Neuronal stem cell (in vitro differentiated cells): ENCODE measurements at regions not wholly inside any gene's neighbourhood (a gene's known extent, or its start where the extent isn't known, plus 50 kb on each side); places are given as distances from the start of the nearest gene placed in this dataset.

Experiments
- DNase-seq: peaks from one replicate; pipeline ENCODE4 v3.0.0-alpha.2; 2013; ENCODE audit warnings: low spot score
- H2AFZ ChIP-seq: one replicate; pipeline ENCODE4 v1.6.1; 2013; ENCODE audit warnings: mild to moderate bottlenecking, low read length, inconsistent platforms
- H2AK5ac ChIP-seq: 2 replicates; pipeline ENCODE4 v1.6.1; 2013; ENCODE audit warnings: low read depth, mild to moderate bottlenecking, inconsistent platforms, low read length, moderate library complexity, mixed read lengths
- H2BK120ac ChIP-seq: 2 replicates; pipeline ENCODE4 v1.6.1; 2013; ENCODE audit warnings: low read depth, mild to moderate bottlenecking, inconsistent platforms, low read length, moderate library complexity, mixed read lengths
- H2BK12ac ChIP-seq: one replicate; pipeline ENCODE4 v1.6.1; 2013; ENCODE audit warnings: low read length, inconsistent platforms
- H2BK15ac ChIP-seq: 2 replicates; pipeline ENCODE4 v1.6.1; 2013; ENCODE audit warnings: mild to moderate bottlenecking, low read length, inconsistent platforms, mixed read lengths
- H2BK5ac ChIP-seq: one replicate; pipeline ENCODE4 v1.6.1; 2013; ENCODE audit warnings: inconsistent platforms, mild to moderate bottlenecking, low read length, moderate library complexity
- H3K14ac ChIP-seq: one replicate; pipeline ENCODE4 v1.6.1; 2013; ENCODE audit warnings: low read length, inconsistent platforms
- H3K18ac ChIP-seq: 2 replicates; pipeline ENCODE4 v1.6.1; 2013; ENCODE audit warnings: low read length, inconsistent platforms
- H3K23ac ChIP-seq: 2 replicates; pipeline ENCODE4 v1.6.1; 2013; ENCODE audit warnings: low read depth, mild to moderate bottlenecking, mixed read lengths, low read length, inconsistent platforms; ENCODE audit not compliant: poor library complexity
- H3K27ac ChIP-seq: replicated peaks from 3 replicates; pipeline ENCODE4 v1.5.1; 2013; ENCODE audit warnings: low read length, inconsistent platforms
- H3K27me3 ChIP-seq, 3 experiments: 2 replicates each; pipeline ENCODE4 v1.6.1; 2013; ENCODE audit warnings: low read length in 3 of 3, mild to moderate bottlenecking in 2 of 3, inconsistent platforms in 1 of 3, low read depth in 1 of 3, mixed read lengths in 1 of 3, moderate library complexity in 1 of 3; ENCODE audit not compliant: control insufficient read depth in 3 of 3, insufficient read depth in 3 of 3
- H3K36me3 ChIP-seq, 2 donors: replicated peaks in 1 of 2; 2 replicates each; pipeline ENCODE4 v1.6.1; 2013; ENCODE audit warnings: low read length in 2 of 2; ENCODE audit not compliant: control insufficient read depth in 2 of 2, insufficient read depth in 2 of 2
- H3K4ac ChIP-seq: 2 replicates; pipeline ENCODE4 v1.6.1; 2013; ENCODE audit warnings: inconsistent platforms, mild to moderate bottlenecking, low read length, moderate library complexity
- H3K4me1 ChIP-seq, 2 donors: 1 replicate in 1 of 2; 2 replicates in 1 of 2; pipeline ENCODE4 v1.6.1; 2013; ENCODE audit warnings: low read length in 2 of 2, low read depth in 1 of 2; ENCODE audit not compliant: control insufficient read depth in 2 of 2, insufficient read depth in 1 of 2
- H3K4me2 ChIP-seq: one replicate; pipeline ENCODE4 v1.6.1; 2013; ENCODE audit warnings: mild to moderate bottlenecking, low read length, inconsistent platforms; ENCODE audit not compliant: insufficient read depth, poor library complexity, severe bottlenecking
- H3K4me3 ChIP-seq, 2 donors: 2 replicates each; pipeline ENCODE4 v1.5.1; 2013; ENCODE audit warnings: low read length in 2 of 2, mild to moderate bottlenecking in 2 of 2, inconsistent platforms in 1 of 2, moderate library complexity in 1 of 2
- H3K79me1 ChIP-seq: one replicate; pipeline ENCODE4 v1.6.1; 2013; ENCODE audit warnings: low read depth, mild to moderate bottlenecking, inconsistent platforms, low read length, moderate library complexity
- H3K9ac ChIP-seq: one replicate; pipeline ENCODE4 v1.6.1; 2013; ENCODE audit warnings: mild to moderate bottlenecking, low read depth, low read length, inconsistent platforms; ENCODE audit not compliant: poor library complexity
- H3K9me3 ChIP-seq, 2 donors: replicated peaks in 1 of 2; 2 replicates each; pipeline versions ENCODE3 to v1.6.1; 2013; ENCODE audit warnings: low read length in 2 of 2, mild to moderate bottlenecking in 2 of 2, inconsistent platforms in 1 of 2, low read depth in 1 of 2, mixed read lengths in 1 of 2, moderate library complexity in 1 of 2; ENCODE audit not compliant: control insufficient read depth in 2 of 2, insufficient read depth in 1 of 2
- H4K8ac ChIP-seq: one replicate; pipeline ENCODE4 v1.6.1; 2013; ENCODE audit warnings: low read depth, mild to moderate bottlenecking, inconsistent platforms, low read length, moderate library complexity
- H4K91ac ChIP-seq: one replicate; pipeline ENCODE4 v1.6.1; 2013; ENCODE audit warnings: low read length, low read depth, mild to moderate bottlenecking, inconsistent platforms; ENCODE audit not compliant: poor library complexity
- WGBS, 2 donors: extraction: QIAGEN DNeasy Blood & Tissue Kit; methylation state at CpG; one replicate each; pipeline ENCODE4 v1.1.7; 2013; ENCODE audit warnings: missing lambda C conversion rate in 2 of 2, mixed read lengths in 1 of 2; ENCODE audit not compliant: insufficient read length in 2 of 2, insufficient replicate concordance in 1 of 2; ENCODE audit errors: extremely low coverage in 2 of 2; 5-methylcytosine and 5-hydroxymethylcytosine counted together

GRCh38 chr1:96558635-96559034, 162.9 kb upstream of the PTBP2 start:
- H4K8ac ChIP-seq: no peak overlapping the region
- no peak overlapping the region for H2AK5ac ChIP-seq
- no peak overlapping the region for H2BK12ac ChIP-seq
- peaks cover 0 to 2% of the 10 kb centered on the region in 2 donors for H3K9me3 ChIP-seq
- H2BK120ac ChIP-seq: no peak overlapping the region
- no peak overlapping the region for H3K14ac ChIP-seq
- H3K4me3 ChIP-seq: no peak overlapping the region
- no peak overlapping the region for H3K9ac ChIP-seq
- H2BK5ac ChIP-seq: no peak overlapping the region
- peaks cover 0 to 1% of the 10 kb centered on the region in 2 donors for H3K4me1 ChIP-seq
- no peak overlapping the region for H3K4me2 ChIP-seq
- no peak overlapping the region for H2BK15ac ChIP-seq
- no peak overlapping the region for H3K4ac ChIP-seq
- no CpG with 5 or more reads among the region's 1 CpG for WGBS, 2 donors
- H3K27me3 ChIP-seq: no peaks in the 10 kb centered on the region
- H2AFZ ChIP-seq: no peak overlapping the region
- no peak overlapping the region for H3K23ac ChIP-seq
- no peak overlapping the region for H4K91ac ChIP-seq
- H3K27ac ChIP-seq: no peak overlapping the region
- H3K79me1 ChIP-seq: no peaks in the 10 kb centered on the region
- H3K18ac ChIP-seq: no peak overlapping the region
- H3K36me3 ChIP-seq: no peaks in the 10 kb centered on the region
- DNase-seq: no peak

GRCh38 chr1:96559181-96559580, 162.4 kb upstream of the PTBP2 start:
- Histone ChIP-seq H3K79me1 (no peaks in the 10 kb centered on the region), H3K36me3 (no peaks in the 10 kb centered on the region), H3K4me1 (peaks cover 0 to 1% of the 10 kb centered on the region in 2 donors), H2BK120ac (no peak overlapping the region), H2AFZ (no peak overlapping the region), H4K8ac (no peak overlapping the region), H3K9ac (no peak overlapping the region), H3K4ac (no peak overlapping the region), H2BK15ac (no peak overlapping the region), H3K14ac (no peak overlapping the region), H2BK5ac (no peak overlapping the region), H2AK5ac (no peak overlapping the region), H3K27me3 (no peaks in the 10 kb centered on the region), H3K18ac (no peak overlapping the region), H2BK12ac (no peak overlapping the region), H3K4me2 (no peak overlapping the region), H3K9me3 (peaks cover 0 to 2% of the 10 kb centered on the region in 2 donors), H3K4me3 (no peak overlapping the region), H3K27ac (no peak overlapping the region), H4K91ac (no peak overlapping the region), H3K23ac (no peak overlapping the region)
- DNase-seq: no peak
- WGBS, 2 donors: no CpG with 5 or more reads among the region's 4 CpGs

DNA sequence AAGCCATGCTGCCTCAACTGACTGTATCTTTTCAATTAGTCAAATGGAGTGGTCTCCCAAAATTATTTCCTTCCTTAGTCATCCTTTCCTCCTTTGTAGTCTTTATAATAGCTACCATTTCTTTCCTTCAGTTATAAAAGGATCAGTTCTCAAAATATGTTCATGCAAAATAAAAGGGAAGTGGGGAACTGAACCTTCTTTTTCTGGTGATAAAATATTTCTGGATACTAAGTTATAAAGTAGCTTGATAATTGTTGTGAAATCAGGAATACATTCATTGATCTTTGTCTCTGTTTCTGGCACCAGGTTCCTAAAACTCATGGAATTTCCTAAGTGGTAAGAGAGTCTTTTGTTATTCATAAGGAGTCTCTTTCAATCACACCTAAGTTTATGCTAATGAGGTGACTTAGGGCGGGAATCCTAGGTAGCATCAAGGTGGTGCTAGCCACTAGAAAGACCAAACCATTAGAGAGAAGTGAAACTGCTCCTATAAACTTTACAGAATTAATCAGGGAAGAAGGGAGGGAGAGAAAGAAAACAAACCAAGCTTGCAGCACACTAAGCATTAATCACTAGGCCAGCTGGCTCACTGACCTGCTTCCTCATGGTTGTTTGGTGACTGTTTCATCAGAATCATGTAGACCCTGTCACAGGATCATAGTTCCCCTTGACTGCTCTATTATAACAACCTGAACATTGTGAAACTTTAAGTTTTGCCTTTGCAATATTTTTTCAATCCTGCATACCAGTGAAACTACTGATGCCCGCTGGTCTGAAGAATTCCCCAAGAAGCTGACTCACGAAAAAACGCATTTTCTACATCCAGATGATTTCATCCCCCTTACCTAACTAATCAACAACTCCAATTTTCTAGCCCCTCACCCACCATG, 161.6 kb upstream of the PTBP2 start:
- Histone ChIP-seq H3K14ac (no peak overlapping the region), H3K4me2 (no peak overlapping the region), H3K23ac (no peak overlapping the region), H2BK120ac (no peak overlapping the region), H3K18ac (no peak overlapping the region), H2BK15ac (no peak overlapping the region), H2AFZ (no peak overlapping the region), H3K4me1 (peaks cover 0 to 1% of the 10 kb centered on the region in 2 donors), H4K91ac (no peak overlapping the region), H3K27me3 (no peaks in the 10 kb centered on the region), H3K9ac (no peak overlapping the region), H2BK5ac (no peak overlapping the region), H3K36me3 (no peaks in the 10 kb centered on the region), H3K79me1 (no peaks in the 10 kb centered on the region), H4K8ac (no peak overlapping the region), H3K4me3 (no peak overlapping the region), H2BK12ac (no peak overlapping the region), H3K9me3 (peaks cover 0 to 2% of the 10 kb centered on the region in 2 donors), H3K27ac (no peak overlapping the region), H2AK5ac (no peak overlapping the region), H3K4ac (no peak overlapping the region)
- no peak for DNase-seq
- WGBS, 2 donors: no CpG with 5 or more reads among the region's 4 CpGs

DNA sequence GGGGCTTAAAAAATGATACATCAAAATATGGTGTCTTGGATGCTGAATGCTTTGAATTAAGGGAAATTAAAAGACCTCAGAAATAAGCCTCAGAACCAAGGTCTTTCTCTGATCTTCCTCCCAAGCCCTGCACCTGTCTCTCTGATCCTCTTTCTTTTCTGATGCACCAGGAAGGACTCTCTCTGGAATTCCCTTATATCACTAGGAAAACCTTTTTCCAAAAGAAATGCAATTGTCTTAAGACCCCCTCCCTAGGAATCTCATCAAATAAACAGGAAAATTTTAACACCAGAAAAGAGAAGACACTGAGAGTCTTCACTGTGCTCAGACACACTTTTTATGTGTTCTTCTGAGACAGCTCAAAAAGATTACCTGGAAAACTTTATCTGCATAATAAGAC, 159.5 kb upstream of the PTBP2 start:
- Histone ChIP-seq H2BK15ac (no peak overlapping the region), H2AK5ac (no peak overlapping the region), H3K9me3 (peaks cover 0 to 2% of the 10 kb centered on the region in 2 donors)

More for the DNA sequence above, 159.5 kb upstream of the PTBP2 start:
- H2AFZ ChIP-seq: no peak overlapping the region
- no peak overlapping the region for H4K8ac ChIP-seq
- no peaks in the 10 kb centered on the region for H3K36me3 ChIP-seq
- H3K9ac ChIP-seq: no peak overlapping the region
- no peak overlapping the region for H2BK120ac ChIP-seq
- no peak overlapping the region for H2BK12ac ChIP-seq
- no peak overlapping the region for H3K23ac ChIP-seq
- no peak overlapping the region for H4K91ac ChIP-seq
- H3K14ac ChIP-seq: no peak overlapping the region
- H3K18ac ChIP-seq: no peak overlapping the region
- H3K4ac ChIP-seq: no peak overlapping the region
- no peaks in the 10 kb centered on the region for H3K79me1 ChIP-seq
- H3K4me3 ChIP-seq: no peak overlapping the region
- no peak overlapping the region for H3K27ac ChIP-seq
- H2BK5ac ChIP-seq: no peak overlapping the region
- no peak for DNase-seq
- H3K4me1 ChIP-seq: peaks cover 0 to 1% of the 10 kb centered on the region in 2 donors
- no peaks in the 10 kb centered on the region for H3K27me3 ChIP-seq
- no peak overlapping the region for H3K4me2 ChIP-seq
